Suppressor macrophage treated with lipopolysaccharide for 1 hour (primary cell): ENCODE measurements at regions not wholly inside any gene's neighbourhood (a gene's known extent, or its start where the extent isn't known, plus 50 kb on each side); places are given as distances from the start of the nearest gene placed in this dataset.

Experiments used
- DNase-seq, 3 donors: peaks; one replicate each; pipeline ENCODE4 v3.0.0-alpha.2; 2020 to 2022

DNA sequence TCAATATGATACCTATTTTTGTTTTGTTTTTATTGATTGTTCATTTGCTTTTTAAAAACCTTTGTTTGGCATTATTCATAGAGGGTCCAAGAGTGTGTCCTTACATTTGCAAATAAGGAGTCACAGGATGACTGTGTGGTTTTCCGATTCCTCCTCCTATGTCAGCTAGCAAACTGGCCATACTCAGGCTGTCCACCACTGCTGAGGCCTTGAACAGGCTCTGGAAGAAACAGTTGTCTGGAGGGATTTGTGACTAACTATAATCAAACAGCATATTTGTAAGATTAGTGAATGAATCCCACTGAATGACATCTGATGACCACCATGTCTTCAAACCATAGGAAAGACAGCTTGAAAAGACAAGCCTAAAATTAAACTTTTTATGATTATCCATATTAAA lies 423.4 kb upstream of the ATP11B start:
- no peak for DNase-seq

DNA sequence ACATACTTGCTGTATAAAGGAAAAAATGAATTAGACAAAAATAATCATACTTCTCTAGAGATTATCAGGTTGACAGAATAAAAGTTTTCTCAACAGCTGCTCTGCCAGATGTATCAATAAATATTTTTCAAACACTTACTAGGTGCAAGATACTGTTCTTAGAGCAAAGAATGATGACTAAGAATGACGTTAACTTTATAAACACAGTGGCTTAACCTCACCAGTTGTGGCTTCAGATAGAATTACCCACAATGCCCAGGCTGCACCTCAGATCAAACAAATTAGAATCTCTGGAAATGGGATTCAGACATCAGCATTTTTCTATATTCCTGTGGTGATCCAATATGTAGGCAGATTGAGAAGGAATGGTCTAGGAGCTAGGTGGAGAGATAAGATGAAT lies 422.4 kb upstream of the ATP11B start:
- no peak for DNase-seq

DNA sequence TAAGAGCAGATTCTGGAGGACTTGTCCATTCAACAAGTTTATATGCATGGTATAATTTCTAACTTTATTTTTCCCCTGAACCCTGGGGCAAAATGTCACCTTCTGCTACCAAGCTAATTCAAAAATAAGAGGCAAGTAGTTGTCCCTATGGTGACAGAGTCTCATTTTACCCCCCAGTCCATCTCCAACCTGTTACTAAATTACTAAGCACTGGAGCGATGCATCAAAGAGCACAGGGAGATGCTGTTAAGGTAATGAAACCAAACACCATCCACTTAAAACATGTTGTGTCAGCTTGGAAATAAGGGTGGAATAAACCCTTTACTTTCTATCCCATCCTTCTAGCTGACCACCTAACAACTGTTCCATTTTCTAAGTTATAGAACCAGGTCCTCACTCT lies 417.4 kb upstream of the ATP11B start:
- DNase-seq, result no peak

GRCh38 chr3:182382112-182382857 lies 411.0 kb upstream of the ATP11B start:
- no peak for DNase-seq

- no peak for DNase-seq
Measured at GRCh38 chr3:182384221-182384620, 409.1 kb upstream of the ATP11B start.

DNA sequence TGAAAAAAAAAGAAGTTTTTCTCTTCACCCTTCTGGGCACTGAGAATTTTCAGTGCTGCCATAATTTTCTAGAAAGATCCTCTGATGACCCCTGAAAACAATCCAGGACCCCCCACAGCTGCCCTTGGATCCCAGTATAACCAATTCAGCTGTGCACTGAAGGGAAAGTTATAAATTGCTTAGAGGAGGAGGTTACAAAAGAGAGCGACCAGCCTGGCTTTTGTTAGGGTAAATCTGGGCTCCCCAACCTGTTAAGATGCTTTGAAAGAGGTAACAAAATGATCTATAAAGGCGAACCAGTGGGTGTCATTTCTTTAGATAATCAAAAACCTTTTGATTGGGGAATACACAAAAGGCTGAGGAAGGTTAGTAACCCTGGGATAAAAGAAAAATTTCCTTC lies 407.9 kb upstream of the ATP11B start:
- DNase-seq, result no peak

DNA sequence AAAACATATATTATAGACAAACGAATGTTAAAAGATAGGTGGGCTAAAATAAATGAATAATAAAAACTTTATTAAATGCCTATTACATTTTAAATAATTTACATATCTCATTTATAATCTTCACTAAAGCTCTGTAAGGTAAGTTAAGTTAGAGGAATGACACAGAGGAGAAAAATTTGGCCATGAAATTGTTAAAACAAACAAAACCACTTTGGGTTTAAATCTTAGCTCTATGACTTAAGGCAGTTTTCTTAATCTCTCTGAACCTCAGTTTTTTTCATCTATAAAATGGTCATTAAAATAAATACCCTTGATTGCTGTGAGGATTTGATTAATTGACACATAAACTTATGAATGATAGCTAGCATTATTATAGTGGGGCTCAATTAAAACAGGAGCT lies 404.8 kb upstream of the ATP11B start:
- DNase-seq, result no peak

GRCh38 chr3:182389071-182389815 lies 404.1 kb upstream of the ATP11B start:
- no peak for DNase-seq

DNA sequence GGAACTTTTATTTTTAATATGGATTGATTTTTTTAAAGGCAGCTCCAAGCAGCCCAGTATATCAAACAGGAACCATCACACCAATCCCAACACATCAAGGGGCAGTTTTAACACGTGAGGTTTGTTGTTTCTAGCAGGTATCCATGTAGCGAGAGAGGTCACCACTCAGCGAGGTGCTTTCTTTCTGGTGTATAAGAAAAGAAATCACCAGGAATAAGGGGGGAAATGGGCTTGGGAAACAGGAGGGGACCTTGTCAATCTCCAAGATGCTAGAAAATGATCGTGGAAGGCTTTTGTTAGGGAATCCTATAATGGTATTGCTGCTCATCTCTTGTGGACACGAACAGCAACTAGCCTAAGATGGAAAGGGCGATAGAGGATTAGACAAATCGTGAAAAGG lies 402.9 kb upstream of the ATP11B start:
- no peak for DNase-seq

DNA sequence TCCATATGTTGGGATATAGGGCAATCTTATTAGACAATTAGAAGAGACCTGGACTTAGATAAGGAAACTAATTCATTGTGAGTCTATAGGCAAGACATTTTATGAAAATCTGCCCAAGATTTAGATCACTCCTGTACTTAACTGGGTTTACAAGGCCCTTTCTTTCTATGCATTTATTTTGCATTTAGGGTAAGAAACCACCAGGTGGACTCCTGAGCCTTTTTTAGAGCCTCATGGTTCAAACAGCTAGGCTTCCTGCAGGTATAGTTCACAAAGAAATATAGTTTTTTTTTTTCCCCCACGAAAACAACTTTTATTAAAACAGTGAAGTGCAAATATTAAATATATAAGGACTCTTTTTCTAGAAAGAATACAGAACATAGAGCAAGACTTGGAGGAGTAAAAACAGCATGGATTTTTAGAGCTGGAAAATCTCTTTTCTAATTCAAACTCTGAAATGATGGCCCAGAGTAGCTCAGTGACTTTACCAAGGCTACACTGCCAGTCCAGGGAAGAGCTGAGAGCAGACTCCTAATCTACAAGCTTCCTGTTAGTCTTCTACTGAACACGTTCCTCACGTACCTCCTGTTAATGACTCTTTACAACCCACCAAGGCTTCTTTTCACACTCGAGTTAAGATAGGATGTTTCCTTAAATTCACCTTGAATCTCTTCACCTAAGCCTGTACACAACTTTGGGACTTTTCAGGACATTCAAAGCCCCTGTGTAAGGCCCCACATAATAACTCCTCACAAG lies 400.9 kb upstream of the ATP11B start:
- DNase-seq, result no peak

DNA sequence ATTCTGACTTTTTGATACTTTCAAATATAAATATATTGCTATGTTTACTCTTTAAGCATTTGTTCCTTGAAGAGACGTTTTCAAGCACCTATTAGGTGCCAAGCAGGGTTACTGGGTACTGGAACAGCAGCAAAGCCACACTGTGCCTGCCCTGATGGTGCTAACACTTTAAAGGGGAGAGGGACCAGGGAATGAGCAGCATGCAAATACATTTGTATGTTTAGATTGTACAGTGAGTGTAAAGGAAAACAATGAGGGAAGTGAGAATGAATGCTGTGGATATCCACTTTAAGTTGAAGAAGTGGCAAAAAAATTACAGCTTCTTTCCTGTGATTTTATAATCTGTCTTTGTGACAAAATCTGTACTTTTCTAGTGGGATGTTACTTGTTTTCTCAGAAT lies 400.2 kb upstream of the ATP11B start:
- no peak for DNase-seq

DNA sequence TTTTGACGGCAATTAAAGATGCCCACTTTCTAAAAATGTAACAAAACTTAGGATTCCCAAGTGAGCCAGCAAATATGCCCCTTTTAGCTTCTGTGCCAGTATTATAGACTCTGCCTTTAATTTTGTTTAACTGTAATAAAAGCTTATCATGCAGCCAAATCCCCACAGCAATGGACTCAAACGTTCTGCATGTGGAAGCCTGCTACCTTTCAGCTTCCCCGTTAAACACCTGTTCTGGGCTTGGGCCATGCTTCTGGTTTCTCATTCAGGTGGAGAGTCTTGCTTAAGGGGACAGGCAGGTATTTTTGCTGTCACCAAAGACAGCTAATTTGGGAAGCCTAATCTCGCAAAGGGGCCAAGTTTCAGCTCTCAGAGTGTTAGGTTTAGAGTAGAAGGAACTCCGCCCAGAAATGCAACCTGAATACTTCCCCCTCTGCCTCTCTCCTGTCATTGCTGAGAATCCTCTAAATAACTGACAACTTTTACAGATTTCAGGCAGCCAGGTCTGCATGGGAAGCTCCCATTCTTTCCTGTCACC lies 399.4 kb upstream of the ATP11B start:
- DNase-seq, result no peak

- no peak for DNase-seq
Measured at GRCh38 chr3:182397164-182397563, 396.1 kb upstream of the ATP11B start.

DNA sequence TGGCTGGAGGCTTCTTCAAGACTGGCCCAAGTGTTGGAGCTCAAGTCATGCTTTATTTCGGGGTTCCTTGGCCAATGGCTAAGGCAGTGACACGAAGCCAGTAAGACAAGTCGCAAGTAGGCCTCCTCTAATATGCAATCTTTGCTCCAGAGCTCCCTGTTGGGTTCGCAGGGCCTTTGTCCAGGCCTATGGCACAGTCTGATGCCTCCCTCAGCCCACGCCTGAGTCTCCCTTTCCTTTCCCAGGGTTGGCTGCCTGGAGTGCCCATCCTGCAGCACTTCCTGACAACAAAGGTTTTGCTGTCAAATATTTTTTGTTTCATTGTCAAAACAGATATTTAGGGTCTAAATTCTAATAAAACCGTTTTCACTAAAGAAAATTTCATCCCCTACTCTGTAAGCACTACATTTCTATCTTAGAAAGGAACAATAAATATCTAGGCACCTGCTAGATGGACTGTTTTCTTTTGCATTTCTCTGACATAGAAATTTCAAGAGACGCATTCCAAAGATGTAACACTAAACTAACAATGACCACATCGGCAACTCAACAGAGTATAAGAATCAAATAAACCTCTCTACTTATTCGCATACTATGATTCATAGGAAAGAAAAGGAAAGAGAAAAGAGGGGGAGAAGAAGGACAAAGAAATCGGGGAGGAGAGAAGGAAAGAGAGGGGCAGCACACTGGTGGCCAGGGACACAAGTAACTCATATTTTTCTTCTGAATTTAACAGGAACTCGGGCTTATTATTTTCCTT lies 393.1 kb upstream of the ATP11B start:
- DNase-seq, result no peak

DNA sequence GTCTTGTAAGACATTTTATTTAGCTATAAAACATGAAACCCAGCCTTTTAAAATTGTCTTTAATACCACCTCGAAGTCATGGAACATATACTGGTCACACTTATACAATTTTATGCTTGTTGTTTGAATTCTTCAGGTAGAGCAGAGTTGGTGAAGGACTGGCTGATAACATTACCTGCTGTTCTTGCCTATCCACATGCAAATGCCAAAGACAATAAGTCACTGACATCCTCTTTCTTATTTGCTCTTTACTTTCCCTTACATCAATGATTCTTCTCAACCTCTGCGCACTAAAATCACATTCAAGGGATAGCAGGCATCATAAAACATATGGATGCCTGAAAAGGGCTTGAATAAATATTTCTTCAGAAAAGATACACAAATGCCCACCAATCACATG lies 392.5 kb upstream of the ATP11B start:
- DNase-seq, result no peak

- DNase-seq, result no peak
Measured at GRCh38 chr3:182404031-182404430, 389.3 kb upstream of the ATP11B start.

GRCh38 chr3:182405759-182406158 lies 387.5 kb upstream of the ATP11B start:
- DNase-seq, result no peak

GRCh38 chr3:182406786-182407185 lies 386.5 kb upstream of the ATP11B start:
- no peak for DNase-seq

DNA sequence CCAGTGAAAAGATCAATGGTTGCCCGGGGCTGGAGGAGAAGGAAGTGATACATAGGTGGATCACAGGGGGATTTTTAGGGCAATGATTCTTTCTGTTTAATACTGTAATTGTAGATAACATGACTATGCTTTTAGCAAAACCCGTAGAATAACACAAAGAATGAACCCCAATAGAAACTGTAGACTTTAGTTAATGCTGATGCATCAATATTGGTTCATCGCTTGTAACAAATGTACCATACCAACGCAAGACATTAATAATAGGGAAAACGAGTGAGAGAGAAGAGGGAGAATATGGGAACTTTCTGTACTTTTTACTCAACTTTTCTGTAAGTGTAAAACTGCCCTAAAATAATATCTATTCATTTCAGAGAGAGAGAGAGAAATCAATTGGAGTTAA lies 383.3 kb upstream of the ATP11B start:
- DNase-seq, result no peak

- no peak for DNase-seq
Measured at GRCh38 chr3:182412066-182412465, 381.2 kb upstream of the ATP11B start.

DNA sequence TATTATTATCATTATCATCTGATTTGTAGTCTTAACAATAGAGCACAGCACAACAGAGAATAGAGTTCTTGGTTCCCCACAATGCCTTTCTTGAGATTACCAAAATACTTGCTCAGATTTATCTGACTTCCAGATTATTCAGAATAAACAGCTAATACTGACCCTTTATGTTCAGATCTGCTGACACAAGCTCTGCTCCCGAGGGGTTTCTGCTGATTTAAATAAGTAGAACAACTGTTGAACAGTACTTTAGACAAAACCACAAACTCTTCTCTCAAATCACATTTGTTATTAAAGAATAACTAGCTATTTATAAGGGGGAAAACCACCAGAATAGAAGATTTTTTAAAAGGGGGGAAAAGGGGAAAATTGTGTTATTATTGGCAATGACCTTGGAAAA lies 380.2 kb upstream of the ATP11B start:
- no peak for DNase-seq

DNA sequence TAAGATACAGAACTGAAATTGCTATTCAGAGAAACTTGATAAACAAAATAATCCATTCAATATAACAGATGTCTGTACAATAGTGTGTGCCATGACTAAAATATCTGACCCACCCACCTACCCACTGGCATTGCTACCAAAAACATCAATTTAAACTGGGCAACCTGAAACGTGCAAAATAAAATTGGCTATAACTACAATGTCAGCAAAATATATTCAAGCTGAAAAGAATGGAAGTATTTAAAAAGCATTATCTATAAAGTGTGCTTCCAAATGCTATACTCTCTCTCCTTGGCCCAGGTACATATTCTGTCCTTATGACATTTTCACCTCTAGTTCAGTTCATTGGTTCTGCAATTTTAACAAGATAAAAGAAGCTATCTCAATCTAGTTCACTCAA lies 379.6 kb upstream of the ATP11B start:
- no peak for DNase-seq

DNA sequence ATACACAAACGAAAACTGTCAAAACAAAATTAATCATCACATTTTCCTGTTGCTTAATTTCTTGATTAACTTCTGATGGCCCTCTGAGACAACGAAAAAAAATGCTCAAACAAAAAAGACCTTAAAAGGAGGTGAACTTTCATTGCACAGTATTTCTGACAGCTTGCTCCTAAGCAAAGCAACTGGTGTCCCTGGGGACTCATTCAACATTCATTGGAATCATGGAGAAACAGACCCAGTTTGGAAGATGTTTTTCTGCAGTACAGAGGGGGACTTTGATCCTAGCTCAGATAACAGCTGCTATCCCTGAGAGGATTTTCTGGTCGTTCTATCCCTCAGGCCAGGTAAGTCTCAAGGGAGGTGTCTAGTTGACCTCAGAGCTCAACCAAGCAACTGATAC lies 378.7 kb upstream of the ATP11B start:
- no peak for DNase-seq
